HEK293T (cell line): ENCODE measurements at regions not wholly inside any gene's neighbourhood (a gene's known extent, or its start where the extent isn't known, plus 50 kb on each side); places are given as distances from the start of the nearest gene placed in this dataset.

Experiments used
- CTCF ChIA-PET: fragments of 350-600 bp; formaldehyde crosslinking; extraction: SDS; loops from one replicate; lab custom pipeline; 2021; ENCODE audit warnings: antibody characterized with exemption, inconsistent platforms; lab: Yijun Ruan, JAX
- POLR2A ChIA-PET: fragments of 350-600 bp; formaldehyde crosslinking; extraction: SDS; loops from one replicate; lab custom pipeline; 2020; ENCODE audit warnings: antibody characterized with exemption, inconsistent platforms; lab: Yijun Ruan, JAX
- DNase-seq: peaks from one replicate; pipeline ENCODE4 v3.0.0; 2012; ENCODE audit warnings: mixed read lengths; ENCODE audit errors: extremely low spot score
- ARNT ChIP-seq: fragments of 450-650 bp; IDR thresholded peaks from 2 replicates; pipeline ENCODE4 v1.6.1; 2017; ENCODE audit warnings: mild to moderate bottlenecking
- BHLHE40 ChIP-seq: fragments of 450-650 bp; IDR thresholded peaks from 2 replicates; pipeline ENCODE4 v1.6.1; 2016; ENCODE audit warnings: mild to moderate bottlenecking, moderate library complexity, borderline replicate concordance
- CTBP1 ChIP-seq: fragments of 450-650 bp; IDR thresholded peaks from 2 replicates; pipeline ENCODE4 v1.6.1; 2016; ENCODE audit warnings: borderline replicate concordance
- ELF4 ChIP-seq: fragments of 450-650 bp; IDR thresholded peaks from 2 replicates; pipeline ENCODE4 v1.6.1; 2017; ENCODE audit warnings: antibody characterized with exemption
- FOXA1 ChIP-seq: fragments of 450-650 bp; IDR thresholded peaks from 2 replicates; pipeline ENCODE4 v1.6.1; 2016; ENCODE audit warnings: mild to moderate bottlenecking
- FOXK2 ChIP-seq: fragments of 450-650 bp; IDR thresholded peaks from 2 replicates; pipeline ENCODE4 v1.6.1; 2016; ENCODE audit warnings: mild to moderate bottlenecking
- FOXM1 ChIP-seq: fragments of 450-650 bp; IDR thresholded peaks from 2 replicates; pipeline ENCODE4 v1.6.1; 2017; ENCODE audit warnings: mild to moderate bottlenecking, borderline replicate concordance
- HDGF ChIP-seq: fragments of 450-650 bp; IDR thresholded peaks from 2 replicates; pipeline ENCODE4 v1.6.1; 2017; ENCODE audit warnings: antibody characterized with exemption, borderline replicate concordance
- L3MBTL2 ChIP-seq: fragments of 450-650 bp; conservative IDR thresholded peaks from 2 replicates; pipeline ENCODE4 v1.6.1; 2016; ENCODE audit warnings: mild to moderate bottlenecking
- LEF1 ChIP-seq: fragments of 450-650 bp; IDR thresholded peaks from 2 replicates; pipeline ENCODE4 v1.6.1; 2017; ENCODE audit warnings: mild to moderate bottlenecking, borderline replicate concordance
- NFRKB ChIP-seq: fragments of 450-650 bp; IDR thresholded peaks from 2 replicates; pipeline ENCODE4 v1.6.1; 2016; ENCODE audit warnings: mild to moderate bottlenecking, moderate library complexity
- PKNOX1 ChIP-seq: fragments of 450-650 bp; IDR thresholded peaks from 2 replicates; pipeline ENCODE4 v1.6.1; 2016
- SP1 ChIP-seq: fragments of 450-650 bp; IDR thresholded peaks from 2 replicates; pipeline ENCODE4 v1.6.1; 2017
- SUZ12 ChIP-seq: fragments of 450-650 bp; IDR thresholded peaks from 2 replicates; pipeline ENCODE4 v1.6.1; 2016; ENCODE audit warnings: mild to moderate bottlenecking
- TARDBP ChIP-seq: fragments of 450-650 bp; IDR thresholded peaks from 2 replicates; pipeline ENCODE4 v1.6.1; 2016
- ZNF384 ChIP-seq: fragments of 450-650 bp; IDR thresholded peaks from 2 replicates; pipeline ENCODE4 v1.6.1; 2016

- POLR2A ChIA-PET = no interaction called here
- DNase-seq = no peak
- TF ChIP-seq CTBP1 (no peak), ARNT (no peak), TARDBP (no peak), FOXK2 (no peak), LEF1 (no peak), BHLHE40 (no peak), PKNOX1 (no peak), ZNF384 (no peak), FOXA1 (no peak), L3MBTL2 (no peak), ELF4 (no peak), HDGF (no peak), SUZ12 (no peak), SP1 (no peak), FOXM1 (no peak), NFRKB (no peak)
- CTCF ChIA-PET = interaction anchor here (0.5 kb wide), 1 partner anchor 349 kb away, joined by 4 read pairs; no protein-coding TSS in a partner anchor
These were observed 583.3 kb upstream of the TENM3 start for GRCh38 chr4:181659876-181660275.

- no peak for DNase-seq
- no peak for TF ChIP-seq LEF1
- TF ChIP-seq NFRKB = no peak
- TF ChIP-seq ZNF384 = no peak
- ChIA-PET POLR2A (no interaction called here), CTCF (interaction anchor here (0.6 kb wide), 1 partner anchor 672 kb away, joined by 3 read pairs; no protein-coding TSS in a partner anchor)
These were observed 582.1 kb upstream of the TENM3 start for GRCh38 chr4:181661090-181661489.

GRCh38 chr4:181661923-181662322, 581.3 kb upstream of the TENM3 start:
- CTCF ChIA-PET = no interaction called here
- DNase-seq = no peak
- TF ChIP-seq CTBP1 (no peak), FOXK2 (no peak), SP1 (no peak), ARNT (no peak), PKNOX1 (no peak), ELF4 (no peak), SUZ12 (no peak), L3MBTL2 (no peak)
- POLR2A ChIA-PET = no interaction called here

GRCh38 chr4:181662383-181662782, 580.8 kb upstream of the TENM3 start:
- CTCF ChIA-PET = no interaction called here
- no peak for DNase-seq
- TF ChIP-seq FOXK2 (no peak), PKNOX1 (no peak), ARNT (no peak), SP1 (no peak), CTBP1 (no peak), FOXM1 (no peak), BHLHE40 (no peak), SUZ12 (no peak), TARDBP (no peak), ZNF384 (no peak)
- POLR2A ChIA-PET = no interaction called here

- ChIA-PET POLR2A (no interaction called here), CTCF (no interaction called here)
- DNase-seq = no peak
- TF ChIP-seq LEF1 (no peak), FOXA1 (no peak)
These were observed 572.7 kb upstream of the TENM3 start for GRCh38 chr4:181670506-181670905.

GRCh38 chr4:181671672-181672071, 571.5 kb upstream of the TENM3 start:
- POLR2A ChIA-PET = no interaction called here
- DNase-seq = no peak
- no peak for TF ChIP-seq TARDBP
- no peak for TF ChIP-seq CTBP1
- no peak for TF ChIP-seq BHLHE40
- TF ChIP-seq HDGF = no peak
- no peak for TF ChIP-seq SP1
- no peak for TF ChIP-seq ARNT
- TF ChIP-seq ELF4 = no peak
- TF ChIP-seq PKNOX1 = no peak
- TF ChIP-seq NFRKB = no peak
- no peak for TF ChIP-seq FOXA1
- TF ChIP-seq ZNF384 = no peak
- no peak for TF ChIP-seq FOXM1
- TF ChIP-seq L3MBTL2 = no peak
- no peak for TF ChIP-seq FOXK2
- no peak for TF ChIP-seq LEF1
- CTCF ChIA-PET = no interaction called here

GRCh38 chr4:181672751-181673150, 570.5 kb upstream of the TENM3 start:
- TF ChIP-seq FOXM1 (no peak), NFRKB (no peak), L3MBTL2 (no peak), ZNF384 (no peak), LEF1 (no peak), SP1 (no peak), ARNT (no peak), HDGF (no peak)
- ChIA-PET CTCF (no interaction called here), POLR2A (no interaction called here)
- DNase-seq = no peak
